Stimulated activated CD4-positive, alpha-beta T cell treated with anti-CD3 and anti-CD28 coated beads, Interleukin-1b, Interleukin-23, amount 100 ng/mL, for 4 hours (primary cell): ENCODE measurements at regions not wholly inside any gene's neighbourhood (a gene's known extent, or its start where the extent isn't known, plus 50 kb on each side); places are given as distances from the start of the nearest gene placed in this dataset.
"Not testable (repeated sequence)": the region's sequence is repeated elsewhere in the genome, so short reads cannot be mapped to it uniquely, and the experiment has no call there.

ENCODE experiments used
- DNase-seq, 2 donors: peaks; one replicate each; pipeline ENCODE4 v3.0.0-alpha.2; 2020; ENCODE audit warnings: low read depth in 2 of 2

DNA sequence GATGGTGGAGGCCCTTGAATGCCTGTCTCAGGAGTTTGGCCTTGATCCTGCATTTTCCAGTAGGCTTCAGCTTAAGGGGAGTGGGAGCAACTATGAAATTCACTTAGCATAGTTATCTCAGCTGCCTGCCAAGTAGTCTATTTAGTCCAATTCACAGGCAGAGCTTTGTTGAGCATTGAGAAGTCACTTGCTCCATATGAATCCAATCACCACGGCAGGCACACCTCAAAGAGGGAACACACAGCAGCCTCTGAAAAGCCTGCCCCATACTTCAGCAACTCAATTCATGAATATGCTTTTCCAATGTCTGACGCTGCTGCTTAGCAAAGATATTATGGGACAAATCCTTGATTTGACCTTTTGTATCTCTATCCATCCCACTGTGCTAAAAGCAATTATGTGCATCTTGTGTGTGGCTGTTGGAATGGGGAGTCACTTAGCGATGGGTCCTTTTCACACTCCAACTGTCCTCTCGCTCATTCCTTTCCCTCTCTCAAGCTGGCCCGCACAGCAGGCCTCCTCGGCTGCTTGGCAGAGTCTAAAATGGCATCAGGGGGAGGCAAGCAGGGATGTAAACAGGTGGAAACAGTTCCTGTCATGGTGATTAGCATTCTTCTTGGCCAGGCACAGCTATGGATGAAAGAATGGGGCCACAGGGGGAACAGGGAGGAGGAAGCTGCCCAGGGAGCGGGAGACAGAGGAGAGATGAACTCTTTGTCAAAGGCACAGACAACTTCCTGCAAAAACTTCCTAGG lies 56.0 kb upstream of the LRPPRC start:
- no peak for DNase-seq

DNA sequence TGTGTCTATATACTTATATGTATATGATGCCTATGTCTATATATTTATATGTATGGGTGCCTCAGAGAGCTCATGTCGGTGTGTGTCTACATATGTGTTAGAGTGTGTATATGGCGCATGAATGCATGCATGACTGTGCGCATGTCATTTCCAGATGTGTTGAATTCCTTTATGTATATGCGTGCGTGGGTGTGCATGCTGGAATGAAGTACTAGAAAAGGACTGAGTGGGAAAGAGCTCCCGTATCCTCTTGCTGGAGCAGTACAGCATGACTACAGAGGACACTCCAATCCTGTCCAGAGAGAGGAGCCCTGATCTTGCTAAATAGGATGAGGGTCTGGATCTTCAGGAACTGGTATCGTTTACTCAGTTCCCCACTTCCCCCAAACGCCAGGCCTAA lies 56.8 kb upstream of the LRPPRC start:
- no peak for DNase-seq

- no peak for DNase-seq
Observed at GRCh38 chr2:44053052-44053451, 57.3 kb upstream of the LRPPRC start.

DNA sequence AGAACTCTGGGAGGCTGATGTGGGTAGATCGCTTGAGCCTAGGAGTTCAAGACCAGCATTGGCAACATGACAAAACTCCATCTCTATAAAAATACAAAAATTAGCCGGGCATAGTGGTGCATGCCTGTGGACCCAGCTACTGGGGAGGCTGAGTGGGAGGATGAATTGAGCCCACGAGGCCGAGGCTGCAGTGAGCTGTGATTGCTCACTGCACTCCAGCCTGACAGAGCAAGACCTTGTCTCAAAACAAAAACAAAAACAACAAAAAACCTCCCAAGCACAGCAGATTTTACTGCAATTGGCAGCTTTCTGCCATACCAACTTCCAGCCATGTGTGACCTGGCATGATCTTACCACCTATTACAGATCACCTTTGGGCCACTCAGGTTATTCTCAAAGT lies 57.7 kb upstream of the LRPPRC start:
- no peak for DNase-seq

DNA sequence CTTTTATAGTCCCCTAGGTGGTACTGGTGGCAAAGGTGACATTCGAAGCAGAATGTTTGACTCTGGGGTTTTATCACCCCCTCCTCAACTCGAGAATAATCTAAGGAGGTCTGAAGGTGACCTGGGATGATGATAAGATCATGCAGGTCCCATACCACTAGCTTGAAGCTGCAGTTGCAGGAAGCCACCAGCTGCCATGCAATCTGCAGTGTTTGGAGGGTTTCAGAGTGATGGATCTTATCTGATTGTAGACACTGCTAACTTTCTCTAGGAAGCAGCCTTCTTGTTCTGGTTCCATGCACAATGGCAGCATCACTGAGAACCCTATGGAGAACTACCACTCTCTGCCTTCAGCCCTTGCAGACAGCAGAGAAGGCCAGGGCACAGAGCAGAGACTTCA lies 59.4 kb upstream of the LRPPRC start:
- no peak for DNase-seq

DNA sequence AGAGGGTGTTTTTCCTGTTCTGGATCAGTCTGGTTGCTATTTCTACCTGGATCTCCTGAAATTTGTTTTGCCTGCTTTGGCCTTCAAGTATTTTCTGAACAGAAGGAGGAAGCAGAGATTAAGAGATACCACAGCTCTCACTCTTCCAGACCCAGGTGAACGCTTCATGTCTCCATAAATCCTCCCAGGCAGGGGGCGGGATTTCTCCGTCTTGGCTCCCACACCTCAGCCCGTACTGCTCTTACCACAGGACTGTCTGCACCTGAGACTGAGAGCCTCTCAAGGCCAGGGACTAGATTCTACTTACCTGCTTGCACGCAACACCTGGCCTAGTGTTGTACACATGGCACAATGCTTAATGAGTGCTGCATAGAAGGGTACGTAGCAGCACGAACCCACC lies 59.9 kb upstream of the LRPPRC start:
- no peak for DNase-seq

- DNase-seq = no peak
Observed at GRCh38 chr2:44056947-44057346, 61.2 kb upstream of the LRPPRC start.

DNA sequence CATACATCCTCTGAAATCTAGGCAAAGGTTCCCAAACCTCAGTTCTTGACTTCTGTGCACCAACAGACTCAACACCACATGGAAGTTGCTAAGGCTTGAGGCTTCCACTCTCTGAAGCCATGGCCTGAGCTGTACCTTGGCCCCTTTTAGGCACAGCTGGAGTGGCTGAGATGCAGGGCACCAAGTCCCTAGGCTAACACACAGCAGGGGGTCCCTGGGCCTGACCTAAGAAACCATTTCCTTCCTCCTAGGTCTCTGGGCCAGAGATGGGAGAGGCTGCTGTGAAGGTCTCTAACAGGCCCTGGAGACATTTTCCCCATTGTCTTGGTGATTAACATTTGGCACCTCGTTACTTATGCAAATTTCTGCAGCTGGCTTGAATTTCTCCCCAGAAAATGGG lies 64.5 kb upstream of the LRPPRC start:
- DNase-seq = not testable (repeated sequence)

GRCh38 chr2:44060990-44061389 lies 65.2 kb upstream of the LRPPRC start:
- no peak for DNase-seq

DNA sequence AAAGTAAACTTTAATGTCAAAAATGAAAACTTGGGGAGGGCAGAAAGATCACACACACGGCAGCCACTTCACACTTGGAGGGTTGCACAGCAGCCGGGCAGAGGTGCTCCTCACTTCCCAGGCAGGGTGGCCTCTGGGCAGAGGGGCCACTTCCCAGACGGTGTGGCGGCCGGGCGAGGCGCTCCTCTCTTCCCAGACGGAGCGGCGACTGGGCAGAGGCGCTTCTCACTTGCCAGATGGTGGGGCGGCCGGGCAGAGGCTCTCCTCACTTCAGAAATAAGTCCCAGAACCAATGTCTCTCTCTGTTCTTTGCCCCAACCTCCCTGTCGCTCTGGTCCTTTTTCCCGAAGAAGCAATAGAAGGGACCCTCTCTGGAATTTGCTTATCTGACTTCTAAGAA lies 65.7 kb upstream of the LRPPRC start:
- DNase-seq = no peak

GRCh38 chr2:44061876-44062275 lies 66.1 kb upstream of the LRPPRC start:
- no peak for DNase-seq

DNA sequence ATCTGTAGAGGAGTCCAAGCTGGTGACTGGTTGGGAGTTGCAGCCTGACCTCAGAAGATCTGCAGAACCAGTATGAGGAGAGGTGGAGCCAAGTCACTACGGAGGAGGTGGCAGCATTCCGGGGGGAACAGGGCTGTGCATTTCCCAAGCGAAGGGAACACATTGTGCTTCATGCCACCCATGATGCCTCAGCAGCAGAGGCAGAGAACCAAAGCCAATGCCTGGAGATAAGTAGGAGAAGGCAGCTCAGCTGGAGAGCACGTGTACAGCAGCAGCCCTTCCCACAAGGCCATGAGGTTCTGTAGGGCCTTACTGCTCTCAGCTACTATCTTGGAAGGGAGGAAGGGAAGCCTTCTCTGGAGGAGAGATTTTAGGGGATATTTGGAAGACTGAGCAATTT lies 67.2 kb upstream of the LRPPRC start:
- DNase-seq = no peak

DNA sequence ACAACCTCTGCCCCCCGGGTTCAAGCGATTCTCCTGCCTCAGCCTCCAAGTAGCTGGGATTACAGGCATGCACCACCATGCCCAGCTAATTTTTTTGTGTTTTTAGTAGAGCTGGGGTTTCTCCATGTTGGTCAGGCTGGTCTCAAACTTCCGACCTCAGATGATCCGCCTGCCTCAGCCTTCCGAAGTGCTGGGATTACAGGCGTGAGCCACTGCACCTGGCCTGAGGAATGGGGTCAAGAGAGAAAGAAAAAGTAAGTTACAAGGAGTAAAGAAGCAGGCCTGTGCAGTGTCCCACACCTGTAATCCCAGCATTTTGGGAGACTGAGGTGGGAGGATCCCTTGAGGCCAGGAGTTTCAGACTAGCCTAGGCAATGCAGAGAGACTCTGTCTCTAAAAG lies 68.5 kb upstream of the LRPPRC start:
- DNase-seq = not testable (repeated sequence)

DNA sequence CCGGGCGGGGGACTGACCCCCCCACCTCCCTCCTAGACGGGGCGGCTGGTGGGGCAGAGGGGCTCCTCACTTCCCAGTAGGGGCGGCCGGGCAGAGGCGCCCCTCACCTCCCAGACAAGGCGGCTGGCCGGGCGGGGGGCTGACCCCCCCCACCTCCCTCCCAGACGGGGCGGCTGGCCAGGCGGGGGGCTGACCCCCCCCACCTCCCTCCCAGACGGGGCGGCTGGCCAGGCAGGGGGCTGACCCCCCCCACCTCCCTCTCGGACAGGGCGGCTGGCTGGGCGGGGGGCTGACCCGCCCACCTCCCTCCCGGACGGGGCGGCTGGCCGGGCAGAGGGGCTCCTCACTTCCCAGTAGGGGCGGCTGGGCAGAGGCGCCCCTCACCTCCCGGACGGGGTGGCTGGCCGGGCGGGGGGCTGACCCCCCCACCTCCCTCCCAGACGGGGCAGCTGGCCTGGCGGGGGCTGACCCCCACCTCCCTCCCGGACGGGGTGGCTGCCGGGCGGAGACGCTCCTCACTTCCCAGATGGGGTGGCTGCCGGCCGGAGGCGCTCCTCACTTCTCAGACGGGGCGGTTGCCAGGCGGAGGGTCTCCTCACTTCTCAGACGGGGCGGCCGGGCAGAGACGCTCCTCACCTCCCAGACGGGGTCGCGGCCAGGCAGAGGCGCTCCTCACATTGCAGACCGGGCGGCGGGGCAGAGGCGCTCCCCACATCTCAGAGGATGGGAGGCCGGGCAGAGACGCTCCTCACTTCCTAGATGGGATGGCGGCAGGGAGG lies 71.4 kb upstream of the LRPPRC start:
- DNase-seq = not testable (repeated sequence)

- not testable (repeated sequence) for DNase-seq
Observed at GRCh38 chr2:44067791-44068181, 72.0 kb upstream of the LRPPRC start.

GRCh38 chr2:44071454-44072046 lies 75.8 kb upstream of the LRPPRC start:
- DNase-seq = no peak

- DNase-seq = not testable (repeated sequence)
Observed at GRCh38 chr2:44073667-44074066, 77.9 kb upstream of the LRPPRC start.

DNA sequence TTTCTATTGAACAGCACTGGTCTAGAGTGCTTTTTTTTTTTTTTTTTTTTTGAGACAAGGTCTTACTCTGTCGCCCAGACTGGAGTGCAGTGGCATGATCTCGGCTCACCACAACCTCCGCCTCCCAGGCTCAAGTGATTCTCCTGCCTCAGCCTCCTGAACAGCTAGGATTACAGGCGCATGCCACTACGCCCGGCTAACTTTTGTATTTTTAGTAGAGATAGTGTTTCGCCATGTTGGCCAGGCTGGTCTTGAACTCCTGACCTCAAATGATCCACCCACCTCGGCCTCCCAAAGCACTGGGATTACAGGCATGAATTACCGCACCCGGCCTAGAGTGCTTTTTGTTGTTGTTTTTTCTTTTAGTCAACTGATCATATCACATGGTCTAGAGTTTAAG lies 79.0 kb upstream of the LRPPRC start:
- not testable (repeated sequence) for DNase-seq

- DNase-seq = no peak
Observed at GRCh38 chr2:44075541-44075940, 79.8 kb upstream of the LRPPRC start.

GRCh38 chr2:44077942-44078511 lies 82.2 kb upstream of the LRPPRC start:
- no peak for DNase-seq

- no peak for DNase-seq
Observed at GRCh38 chr2:44079686-44080085, 83.9 kb upstream of the LRPPRC start.

GRCh38 chr2:44083054-44083453 lies 85.6 kb upstream of the PPM1B start:
- DNase-seq = no peak

GRCh38 chr2:44084850-44085249 lies 83.8 kb upstream of the PPM1B start:
- no peak for DNase-seq
